ENCODE measurements at regions not wholly inside any gene's neighbourhood (a gene's known extent, or its start where the extent isn't known, plus 50 kb on each side); places are given as distances from the start of the nearest gene placed in this dataset.
A peak's percentile ranks its signal among the peaks of the same experiment; 100 is the strongest.

DNA sequence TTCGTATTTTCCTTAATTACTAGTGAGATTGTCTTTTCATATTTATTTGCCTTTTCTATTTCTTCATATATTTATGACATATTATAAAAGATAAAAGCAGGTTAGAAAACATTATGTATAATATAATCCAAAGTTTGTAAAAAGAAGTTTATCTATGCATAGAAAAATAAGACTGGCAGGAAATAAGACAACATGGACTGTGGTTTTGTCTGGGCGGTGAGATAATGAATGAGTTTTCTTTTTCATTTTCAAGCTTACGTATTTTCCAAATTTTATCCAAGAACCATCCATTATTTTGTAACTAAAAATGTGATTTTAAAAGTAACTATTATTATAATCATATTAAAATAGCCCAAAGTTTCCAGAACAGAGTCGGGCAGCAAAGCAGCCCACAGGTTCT lies 109.8 kb upstream of the MVB12B start:
- no peak for FAIRE-seq
- DNase-seq (ENCODE audit: insufficient read length, low spot score): no peak

DNA sequence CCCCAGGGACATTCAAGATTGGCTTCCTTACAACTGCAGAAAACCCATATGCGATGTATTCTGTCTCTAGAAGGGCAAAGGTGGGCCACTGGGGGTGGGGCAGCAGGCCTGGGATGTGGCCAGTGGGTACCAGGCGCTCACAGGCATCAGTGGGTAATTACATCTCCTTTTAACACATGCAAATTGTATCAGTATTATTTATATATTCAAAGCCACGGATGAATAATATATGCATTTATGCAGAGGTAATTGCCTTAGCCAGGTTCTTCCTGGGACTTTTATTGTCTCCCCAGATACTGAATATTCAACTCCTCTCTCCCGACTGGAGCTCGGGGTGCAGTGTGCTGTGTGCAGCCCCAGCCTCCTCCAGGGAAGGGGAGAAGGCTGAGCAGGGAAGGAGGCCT lies 109.4 kb upstream of the MVB12B start:
- no peak for FAIRE-seq
- no peak for DNase-seq (ENCODE audit: insufficient read length, low spot score)

DNA sequence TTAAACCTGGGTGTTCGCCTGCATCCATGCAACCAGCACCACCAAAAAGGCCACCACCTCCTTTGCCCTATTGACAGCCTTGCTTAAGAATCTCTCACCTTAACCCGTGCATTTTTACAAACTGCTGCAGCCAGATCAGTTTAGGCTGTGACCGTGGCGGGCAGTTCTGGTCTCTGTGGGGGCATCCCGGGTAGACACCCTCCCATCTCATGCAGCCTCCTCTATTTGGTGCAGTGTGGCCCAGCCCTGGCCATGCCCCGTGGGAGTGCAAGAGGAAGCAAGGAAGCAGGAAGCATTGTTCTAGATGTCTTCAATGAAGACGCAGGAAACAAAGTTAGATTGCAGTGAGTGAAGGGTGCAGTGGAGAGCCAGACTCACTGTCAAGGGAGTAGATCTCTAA lies 108.8 kb upstream of the MVB12B start:
- FAIRE-seq: no peak
- no peak for DNase-seq (ENCODE audit: insufficient read length, low spot score)

DNA sequence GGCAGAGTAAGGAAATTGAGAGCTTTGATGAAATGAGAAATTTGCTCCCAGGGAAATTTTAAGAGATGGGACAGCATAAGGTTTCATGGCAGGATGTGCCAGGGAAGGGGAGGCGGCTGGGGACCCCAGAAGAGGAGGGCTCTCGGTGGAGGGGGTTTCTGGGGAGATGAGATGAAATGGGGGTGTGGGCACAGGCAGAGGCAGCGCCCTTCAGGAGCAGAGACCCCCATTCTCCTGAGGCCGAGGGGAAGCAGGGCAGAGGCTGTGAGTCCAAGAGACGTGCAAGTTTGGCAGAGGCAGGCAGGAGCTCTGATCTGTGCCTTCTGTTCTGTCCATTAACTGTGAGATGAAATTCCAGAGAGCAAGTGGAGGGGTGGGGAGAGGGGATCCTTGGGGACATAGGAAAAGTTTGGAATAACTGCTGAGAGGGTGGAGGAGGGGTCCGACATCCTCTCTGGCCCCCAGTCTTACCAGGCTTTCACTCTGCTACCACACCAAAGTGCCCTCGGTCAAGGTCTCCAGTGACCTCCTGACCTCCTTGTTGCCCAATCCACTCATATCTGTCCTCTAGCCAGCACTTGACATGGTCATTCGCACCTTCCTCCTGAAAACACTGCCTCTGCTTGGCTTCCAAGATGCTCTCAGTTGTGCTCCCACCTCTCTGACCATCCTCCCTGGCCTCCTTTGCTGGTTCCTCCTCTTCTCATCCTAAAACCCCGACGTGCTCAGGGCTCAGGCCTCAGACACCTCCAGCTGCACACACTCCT lies 108.1 kb upstream of the MVB12B start:
- FAIRE-seq (no peak), DNase-seq (ENCODE audit: insufficient read length, low spot score) (no peak)

DNA sequence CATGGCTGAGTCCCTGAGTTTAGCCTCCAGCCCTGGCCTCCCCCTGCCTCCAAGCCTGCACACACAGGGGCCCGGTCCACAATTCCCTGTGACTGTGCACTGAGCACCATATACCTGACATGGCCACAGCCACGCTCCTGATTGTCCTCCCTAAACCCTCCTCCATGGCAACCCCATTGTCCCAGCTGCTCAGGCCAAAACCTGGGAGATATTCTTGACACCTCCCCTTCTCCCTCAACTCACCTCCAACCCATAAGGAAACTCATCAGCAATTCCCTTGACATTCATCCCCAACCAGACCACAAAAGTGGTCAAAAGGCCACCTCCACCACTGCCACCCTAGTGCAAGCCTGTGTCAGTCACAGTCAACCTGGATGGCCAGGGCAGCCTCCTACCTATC lies 107.5 kb upstream of the MVB12B start:
- no peak for FAIRE-seq
- no peak for DNase-seq (ENCODE audit: insufficient read length, low spot score)

DNA sequence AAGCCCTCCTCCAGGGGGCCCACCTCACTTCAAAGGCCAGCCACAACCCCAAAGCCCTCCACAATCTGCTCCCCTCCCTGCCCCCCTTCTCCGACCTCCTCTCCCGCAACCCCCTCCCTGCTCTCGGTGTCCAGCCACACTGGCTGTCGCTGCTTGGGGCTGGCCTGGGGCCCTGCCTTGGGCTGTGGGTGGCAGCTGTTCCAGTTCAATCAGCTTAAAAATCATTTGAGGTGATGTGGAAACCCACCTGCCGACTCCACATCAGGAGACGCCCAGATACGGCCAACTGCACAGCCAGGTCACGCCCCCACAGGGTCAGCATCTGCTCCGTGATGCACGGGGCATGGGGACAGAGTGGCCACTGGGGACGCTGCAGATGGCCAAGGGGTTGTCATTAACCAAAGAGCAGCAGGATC lies 107.0 kb upstream of the MVB12B start:
- DNase-seq (ENCODE audit: insufficient read length, low spot score) (no peak), FAIRE-seq (no peak)

DNA sequence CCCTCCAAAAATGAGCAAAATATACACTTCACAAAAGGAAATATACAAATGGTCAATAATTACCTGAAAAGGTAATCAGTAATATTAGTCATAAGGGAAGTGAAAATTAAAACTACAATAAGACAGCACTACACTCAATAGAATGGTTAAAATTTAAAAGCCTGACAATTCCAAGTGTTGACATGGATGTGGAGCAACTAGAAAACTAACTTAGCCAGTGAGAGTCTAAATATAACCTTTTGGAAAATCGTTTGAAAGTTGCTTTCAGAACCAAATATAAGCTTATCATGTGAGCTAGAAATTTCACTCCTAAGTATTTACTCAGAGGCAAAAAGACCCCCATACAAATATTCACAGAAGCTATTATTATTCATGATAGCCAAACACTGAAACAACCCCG lies 105.1 kb upstream of the MVB12B start:
- FAIRE-seq: no peak
- no peak for DNase-seq (ENCODE audit: insufficient read length, low spot score)

DNA sequence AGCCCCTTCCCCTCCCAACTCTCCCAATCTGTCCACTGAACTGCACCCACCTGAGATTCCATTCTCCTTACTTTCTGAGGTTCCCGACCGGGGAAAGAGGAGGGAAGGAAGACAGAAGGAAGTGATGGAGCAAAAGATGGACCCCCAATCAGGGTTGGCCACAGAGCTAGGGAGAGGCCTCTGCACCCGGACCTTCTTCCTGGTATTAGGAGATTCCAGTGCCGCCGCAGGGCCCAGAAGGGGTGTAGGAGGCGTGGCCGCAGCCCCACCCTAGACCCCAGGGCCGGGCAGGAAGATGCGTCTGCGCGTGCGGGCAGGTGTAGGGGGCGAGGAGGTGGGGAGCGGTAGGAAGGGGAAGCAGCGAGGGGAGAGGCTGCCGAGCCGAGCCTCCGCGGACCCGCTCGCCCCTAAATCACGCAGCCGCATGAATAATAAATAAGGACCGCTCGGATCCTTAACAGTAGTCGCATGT lies 104.2 kb upstream of the MVB12B start:
- no peak for FAIRE-seq
- DNase-seq (ENCODE audit: insufficient read length, low spot score): no peak

DNA sequence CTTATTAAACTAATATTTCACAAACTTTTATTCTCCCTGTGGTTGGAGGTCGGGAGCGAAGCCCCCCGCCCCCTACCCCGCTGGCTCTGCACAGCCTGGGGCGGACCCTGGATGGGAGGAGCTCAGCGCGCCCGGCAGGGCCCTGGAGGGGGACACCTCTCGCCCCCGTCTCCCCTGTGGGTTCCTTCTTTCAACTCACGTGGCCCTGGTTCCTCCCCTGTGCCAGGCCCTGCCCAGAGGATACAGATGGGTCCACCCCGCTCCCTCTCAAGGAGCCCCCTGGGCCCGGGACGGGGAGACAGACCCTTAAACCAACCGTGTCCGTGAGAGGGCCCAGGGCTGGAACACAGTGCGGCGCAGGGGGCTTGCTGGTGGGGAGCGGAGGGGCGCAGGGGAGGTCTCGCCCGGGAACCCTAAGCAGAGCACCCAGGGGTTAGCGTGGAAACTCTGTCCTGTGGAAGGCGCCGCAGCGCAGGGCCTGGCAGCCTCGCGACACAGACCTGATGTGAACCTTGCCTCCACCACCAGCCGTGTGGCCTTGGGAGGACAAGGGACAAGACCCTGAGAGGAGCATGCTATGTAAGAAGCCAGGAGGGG lies 103.7 kb upstream of the MVB12B start:
- DNase-seq (ENCODE audit: insufficient read length, low spot score) (no peak), FAIRE-seq (no peak)

DNA sequence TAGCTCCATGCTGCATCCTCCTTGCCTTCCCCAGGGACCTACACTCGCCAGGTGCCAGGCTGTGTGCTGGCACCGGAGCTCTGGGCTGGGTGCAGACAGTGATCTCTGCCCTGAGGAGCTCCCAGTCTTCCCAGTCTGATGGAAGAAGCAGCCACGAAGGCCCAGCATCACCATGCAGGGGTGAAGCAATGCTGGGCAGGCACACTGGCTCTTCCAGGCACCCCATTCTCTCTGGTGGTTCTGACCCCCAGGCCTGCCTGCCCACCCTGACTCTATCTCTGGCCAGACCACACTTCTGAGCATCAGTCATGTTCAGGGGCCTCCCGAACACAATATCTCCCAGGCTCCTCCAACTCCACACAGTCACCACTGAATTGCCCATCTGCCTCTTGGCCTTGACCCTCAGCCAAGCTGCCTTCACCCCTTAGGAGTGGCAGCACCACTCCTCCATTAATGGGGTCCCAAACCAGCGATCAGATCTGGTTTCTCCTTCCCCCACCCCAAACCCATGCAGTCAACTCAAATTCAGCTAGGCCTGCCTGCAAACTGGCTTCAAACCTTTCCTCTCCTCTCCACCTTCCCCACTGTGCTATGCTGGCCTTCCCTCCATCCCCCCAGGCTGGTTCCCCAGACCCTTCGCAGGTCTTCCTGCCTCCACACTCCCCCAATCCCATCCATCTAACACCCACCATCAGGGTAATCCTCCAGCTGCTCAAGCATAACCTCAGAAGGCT lies 102.7 kb upstream of the MVB12B start:
- FAIRE-seq: no peak
- DNase-seq (ENCODE audit: insufficient read length, low spot score): no peak

DNA sequence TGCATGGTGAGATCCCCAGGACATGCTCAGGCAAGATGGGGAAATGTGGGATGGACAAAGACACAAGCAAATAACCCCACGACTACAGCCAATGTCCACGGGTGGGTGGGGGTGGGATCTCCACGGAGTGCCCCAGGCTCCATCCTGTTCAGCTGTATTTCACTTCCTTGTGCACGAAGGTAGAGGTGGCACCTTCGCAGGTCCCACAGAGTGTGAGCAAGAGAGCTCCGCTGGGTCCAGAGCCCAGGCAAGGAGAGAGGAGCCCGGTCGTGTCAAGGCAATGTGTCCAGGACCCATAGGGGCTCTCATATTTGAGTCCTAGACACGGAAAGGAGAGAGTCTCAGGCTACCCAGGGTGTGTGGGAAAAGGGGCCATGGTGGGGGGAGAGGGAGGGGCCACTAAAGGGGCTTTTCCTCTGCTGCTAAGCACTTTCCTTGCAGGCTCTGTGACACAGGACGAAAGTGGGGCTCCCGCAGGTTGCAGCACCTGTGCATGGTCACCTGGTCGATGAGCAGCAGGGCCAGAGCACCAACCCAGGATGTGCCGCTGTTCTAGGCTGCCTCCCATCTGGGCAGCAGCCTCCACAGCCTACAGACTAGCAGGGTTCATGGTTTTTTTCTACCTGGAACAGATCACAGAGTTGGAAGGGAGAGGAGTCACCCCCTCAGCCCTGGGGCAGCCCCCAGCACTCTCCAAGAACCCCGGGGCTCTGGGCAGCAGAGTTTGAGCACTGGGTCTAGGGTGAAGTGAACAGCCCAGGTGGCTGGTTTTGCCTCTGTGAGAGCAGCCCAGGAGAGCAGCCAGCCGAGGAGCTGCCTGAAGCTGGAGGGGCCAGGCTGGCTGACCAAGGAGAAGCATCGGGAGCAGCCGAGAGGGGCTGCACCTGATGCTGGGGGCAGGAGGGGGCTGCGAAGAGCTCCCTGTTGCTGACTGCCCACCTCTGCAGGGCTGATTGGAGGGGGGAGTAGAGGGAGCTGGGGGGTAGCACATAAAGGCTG lies 100.7 kb upstream of the MVB12B start:
- DNase-seq (ENCODE audit: insufficient read length, low spot score): no peak
- FAIRE-seq: no peak

DNA sequence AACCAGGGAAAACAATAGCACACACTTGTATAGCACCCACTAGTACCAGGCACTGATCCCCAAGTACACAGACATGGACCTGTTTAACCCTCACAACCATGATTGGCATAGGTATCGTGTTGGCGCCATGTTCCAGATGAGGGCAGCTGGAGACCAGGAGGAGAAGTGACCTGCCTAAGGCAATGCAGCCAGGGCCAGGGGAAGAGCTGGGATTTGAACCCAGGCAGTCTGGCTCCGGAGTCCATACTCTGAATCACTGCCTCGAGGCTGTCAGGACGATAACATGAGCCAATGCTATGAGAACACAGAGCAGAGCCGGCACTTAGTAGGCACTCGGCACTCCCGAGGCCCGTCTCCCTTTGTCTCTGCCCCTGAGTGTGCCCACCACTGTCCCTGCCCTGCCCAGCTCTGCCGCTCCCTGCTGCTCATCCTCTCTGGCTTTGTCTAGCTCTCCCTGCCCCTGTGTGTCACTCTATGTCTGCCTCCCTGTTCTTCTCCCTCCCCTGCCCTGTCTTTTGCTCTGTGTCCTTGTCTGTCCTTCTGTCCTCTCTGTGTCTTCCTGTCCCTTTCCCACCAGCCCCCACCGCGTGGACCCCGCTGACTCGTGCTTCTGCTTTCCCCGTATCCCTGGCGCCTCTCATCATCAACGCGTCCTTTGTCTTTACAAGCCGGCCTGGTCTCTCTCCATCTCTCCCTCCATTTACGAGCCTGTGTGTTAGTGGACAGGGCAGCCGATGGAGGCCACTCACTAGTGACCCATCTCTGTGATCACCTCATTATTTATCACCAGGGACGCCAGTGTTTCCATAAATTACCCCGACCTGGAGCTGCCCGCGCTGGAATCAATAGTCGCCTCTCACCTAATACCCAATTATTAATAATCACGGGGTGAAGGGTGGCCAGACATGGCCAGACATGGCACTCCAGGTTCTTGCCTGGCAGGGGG lies 99.4 kb upstream of the MVB12B start:
- DNase-seq (ENCODE audit: insufficient read length, low spot score) (no peak), FAIRE-seq (no peak)

DNA sequence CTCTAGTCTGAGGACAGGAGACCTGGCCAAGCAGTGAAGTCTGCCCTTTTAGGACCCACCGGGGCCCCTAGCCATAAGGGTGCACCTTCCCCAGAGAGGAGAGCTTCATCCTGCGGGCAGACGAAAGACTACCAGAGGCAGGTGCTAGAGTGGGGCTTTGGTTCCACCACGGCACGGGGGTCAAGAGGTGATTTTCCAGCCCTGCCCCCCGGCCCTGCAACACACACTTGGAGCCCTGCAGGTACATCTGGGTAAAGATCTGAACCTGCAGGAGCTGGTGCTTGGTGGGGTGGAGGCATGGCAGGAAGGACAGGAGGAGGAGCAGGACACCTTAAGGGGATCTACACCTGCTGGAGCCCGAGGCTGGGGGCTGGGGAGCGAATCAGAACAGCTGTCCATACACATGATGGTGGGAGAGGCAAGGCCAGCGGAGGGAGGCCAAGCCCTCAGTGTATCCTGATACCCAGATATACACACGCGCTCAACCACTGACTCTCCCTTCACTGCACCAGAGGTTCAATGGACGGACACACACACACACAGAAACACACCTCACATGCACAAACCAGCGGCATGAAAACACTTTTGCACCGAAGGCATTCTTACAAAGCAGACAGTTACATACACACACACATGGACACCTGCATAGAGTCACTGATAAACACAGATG lies 98.4 kb upstream of the MVB12B start:
- FAIRE-seq (no peak), DNase-seq (ENCODE audit: insufficient read length, low spot score) (no peak)

DNA sequence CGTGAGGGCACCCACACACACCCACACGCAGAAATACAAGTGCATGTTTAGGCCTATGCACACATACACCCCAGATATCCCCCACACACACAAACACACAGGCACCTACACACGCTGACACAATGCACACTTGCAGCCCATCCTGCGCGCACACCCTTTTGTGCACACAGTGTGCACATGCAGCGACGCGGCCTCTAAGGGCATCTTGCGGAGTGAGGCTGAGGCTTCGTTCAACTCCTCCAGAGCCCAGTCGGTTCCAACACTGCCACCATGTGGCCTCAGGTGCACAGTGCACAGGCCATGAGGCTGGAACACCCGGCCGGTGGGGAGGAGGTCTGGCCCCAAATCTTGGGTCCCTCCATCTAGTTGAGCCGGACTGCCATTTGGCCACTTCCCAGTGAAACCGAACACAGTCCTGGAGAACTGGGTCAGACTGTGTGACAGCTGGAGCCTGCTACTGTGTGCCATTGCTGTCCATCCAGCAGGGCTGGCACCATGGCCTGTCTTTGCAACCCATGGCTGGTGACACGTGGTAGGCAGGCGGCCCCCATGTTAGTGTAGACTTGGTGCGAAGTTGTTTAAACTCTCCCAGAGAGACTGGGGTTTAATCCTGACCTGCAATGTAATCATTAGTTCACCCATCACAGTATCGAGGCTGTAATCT lies 97.7 kb upstream of the MVB12B start:
- FAIRE-seq: peak; percentile 73

DNA sequence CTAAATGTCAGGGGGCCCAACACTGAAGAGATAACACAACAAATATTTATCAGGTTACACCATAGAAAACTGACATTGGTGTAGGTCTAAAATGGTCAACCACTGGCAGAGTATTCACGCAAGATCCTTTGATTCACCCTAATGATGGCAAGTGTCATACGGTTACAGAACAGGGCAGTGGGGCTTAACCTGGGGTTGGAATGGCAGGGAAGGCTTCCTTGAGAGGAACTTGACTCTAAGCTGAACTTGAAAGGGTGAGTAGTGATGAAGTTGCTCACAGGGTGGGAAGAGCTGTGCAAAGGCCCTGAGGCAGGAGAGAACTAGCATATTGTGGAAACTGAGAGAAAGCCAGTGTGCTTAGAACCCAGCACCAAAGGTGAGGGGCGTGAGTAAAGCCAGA lies 97.1 kb upstream of the MVB12B start:
- FAIRE-seq: no peak

More for the DNA sequence above, 97.7 kb upstream of the MVB12B start:
- DNase-seq (ENCODE audit: insufficient read length, low spot score): peak; percentile 69

DNA sequence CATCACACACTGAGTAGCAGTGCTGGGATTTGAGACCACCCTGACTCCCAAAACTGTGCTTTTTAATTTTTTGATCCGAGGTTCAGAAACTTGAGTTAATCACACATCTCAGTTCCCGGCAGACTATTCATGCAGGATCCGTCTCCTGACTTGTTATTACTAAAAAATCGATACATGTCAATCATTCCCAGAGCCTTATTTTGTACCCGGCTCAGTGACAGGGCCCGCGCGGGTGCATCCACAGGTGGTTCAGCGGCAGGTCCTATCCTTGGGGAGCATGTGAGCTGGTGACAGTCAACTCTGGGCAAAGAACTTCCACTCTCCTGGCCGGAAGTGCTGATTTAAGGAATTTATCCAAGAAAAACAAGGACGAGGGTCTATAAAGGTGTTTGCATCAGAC lies 95.9 kb upstream of the MVB12B start:
- FAIRE-seq: no peak
- DNase-seq (ENCODE audit: insufficient read length, low spot score): no peak

More for the DNA sequence above, 97.1 kb upstream of the MVB12B start:
- DNase-seq (ENCODE audit: insufficient read length, low spot score): no peak

DNA sequence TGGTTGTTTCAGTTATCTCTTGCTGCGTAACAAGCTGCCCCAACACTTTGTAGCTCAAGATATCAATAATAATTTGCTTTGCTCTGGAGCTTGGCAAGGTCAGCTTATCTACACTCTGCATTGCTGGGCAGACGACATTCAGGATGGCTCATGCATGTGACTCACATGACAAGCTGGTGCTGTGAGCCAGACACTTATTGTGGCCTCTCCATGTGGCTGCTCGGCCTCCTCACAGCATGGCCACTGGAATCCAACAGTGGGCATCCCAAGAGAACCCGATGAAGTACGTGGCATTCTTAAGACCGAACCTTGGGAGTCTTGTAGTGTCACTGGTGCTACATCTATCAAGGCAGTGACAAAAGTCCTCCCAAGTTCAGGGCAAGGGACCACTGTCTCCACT lies 94.2 kb upstream of the MVB12B start:
- FAIRE-seq (no peak), DNase-seq (ENCODE audit: insufficient read length, low spot score) (no peak)

DNA sequence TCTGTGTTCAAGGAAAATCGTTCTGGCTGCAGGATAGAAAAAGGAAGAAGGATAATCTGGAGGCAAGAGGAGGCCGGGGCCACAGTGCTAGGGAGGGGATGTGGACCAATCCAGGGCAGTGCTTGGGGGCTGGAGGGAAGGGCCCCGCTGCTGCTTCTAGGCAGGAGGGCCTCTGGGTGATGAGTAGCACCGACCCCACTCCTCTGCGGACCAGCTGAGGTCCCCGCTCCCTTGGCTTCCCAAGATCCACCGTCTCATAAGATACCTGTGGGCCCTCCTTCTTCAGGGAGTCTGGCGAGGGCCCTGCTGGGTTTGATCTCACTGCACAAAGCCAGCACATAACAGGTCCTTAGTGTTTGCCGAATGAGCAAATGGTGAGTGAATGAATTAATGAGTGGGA lies 93.5 kb upstream of the MVB12B start:
- no peak for DNase-seq (ENCODE audit: insufficient read length, low spot score)
- FAIRE-seq: no peak

Measured in HTR-8/SVneo (cell line).